Endothelial cell of umbilical vein (primary cell): ENCODE measurements at regions not wholly inside any gene's neighbourhood (a gene's known extent, or its start where the extent isn't known, plus 50 kb on each side); places are given as distances from the start of the nearest gene placed in this dataset.
A peak's percentile ranks its signal among the peaks of the same experiment; 100 is the strongest.

Experiments used
- BruUV-seq: library from RNA; stranded (reverse); fragments of 400-500 nt; replicated peaks from 2 replicates; lab custom pipeline; 2021; lab: Mats Ljungman, UMichigan
- CTCF ChIA-PET: fragments of 300-600, 350-600 bp; sonication (Branson Sonifier 250); formaldehyde crosslinking; loops from one replicate; lab custom pipeline; 2021; ENCODE audit warnings: antibody characterized with exemption, inconsistent platforms; lab: Charles Lee
- POLR2A ChIA-PET: fragments of 300-600, 350-600 bp; sonication (Branson Sonifier 250); formaldehyde crosslinking; loops from one replicate; lab custom pipeline; 2021; ENCODE audit warnings: antibody characterized with exemption, inconsistent platforms; lab: Charles Lee
- DNase-seq: peaks from one replicate; pipeline ENCODE4 v3.0.0-alpha.2; 2011; ENCODE audit warnings: low read depth, low spot score
- FAIRE-seq: peaks from 2 replicates; lab custom pipeline; 2011; peaks lifted over from hg19 to GRCh38; lab: Jason Lieb, UNC
- H2AFZ ChIP-seq: 2 replicates; pipeline ENCODE4 v1.6.0; 2012; ENCODE audit warnings: low read depth, low read length, control low read depth, inconsistent platforms
- H3K27ac ChIP-seq: 2 replicates; pipeline ENCODE4 v1.5.1; 2011; ENCODE audit warnings: low read depth, mild to moderate bottlenecking, control low read depth, low read length, moderate library complexity; ENCODE audit not compliant: insufficient read depth
- H3K27me3 ChIP-seq, 2 experiments: 2 replicates each; pipeline versions ENCODE4 v1.6.0 to v1.6.1; 2011; ENCODE audit warnings: low read length in 2 of 2, mixed read lengths in 1 of 2; ENCODE audit not compliant: control insufficient read depth in 2 of 2, insufficient read depth in 2 of 2
- H3K36me3 ChIP-seq, 2 experiments: 2 replicates in 1 of 2; 3 replicates in 1 of 2; pipeline ENCODE4 v1.5.1; 2011; ENCODE audit warnings: low read length in 2 of 2, mild to moderate bottlenecking in 1 of 2, moderate library complexity in 1 of 2; ENCODE audit not compliant: control insufficient read depth in 2 of 2, insufficient read depth in 2 of 2; ENCODE audit errors: extremely low read depth in 1 of 2
- H3K4me1 ChIP-seq: 3 replicates; pipeline ENCODE4 v1.5.1; 2011; ENCODE audit warnings: mild to moderate bottlenecking, low read length; ENCODE audit not compliant: control insufficient read depth, insufficient read depth; ENCODE audit errors: extremely low read depth
- H3K4me2 ChIP-seq: 2 replicates; pipeline ENCODE4 v1.6.1; 2011; ENCODE audit warnings: low read length, control low read depth, mixed read lengths; ENCODE audit not compliant: insufficient read depth
- H3K4me3 ChIP-seq, 3 experiments: fragments of 200-600 bp in 1 of 3; sonication (generic), shearing (Covaris generic) in 1 of 3; replicated peaks in 1 of 3; 2 replicates each; pipeline ENCODE4 v1.5.1; 2011 to 2016; ENCODE audit warnings: control low read depth in 3 of 3, low read length in 3 of 3, mild to moderate bottlenecking in 2 of 3, inconsistent platforms in 1 of 3, low read depth in 1 of 3, moderate library complexity in 1 of 3; ENCODE audit not compliant: insufficient read depth in 1 of 3
- H3K79me2 ChIP-seq: 2 replicates; pipeline ENCODE4 v1.6.0; 2012; ENCODE audit warnings: low read length, inconsistent platforms; ENCODE audit not compliant: control insufficient read depth, insufficient read depth
- H3K9ac ChIP-seq: replicated peaks from 2 replicates; pipeline ENCODE3; 2011; ENCODE audit warnings: low read length, control low read depth; ENCODE audit not compliant: insufficient read depth; ENCODE audit errors: extremely low read depth
- H3K9me1 ChIP-seq: replicated peaks from 3 replicates; pipeline ENCODE4 v1.6.0; 2011; ENCODE audit warnings: mild to moderate bottlenecking, low read length; ENCODE audit not compliant: control insufficient read depth, insufficient read depth; ENCODE audit errors: extremely low read depth
- H3K9me3 ChIP-seq: replicated peaks from 2 replicates; pipeline ENCODE4 v1.5.1; 2012; ENCODE audit warnings: low read length, inconsistent platforms; ENCODE audit not compliant: control insufficient read depth, insufficient read depth
- H4K20me1 ChIP-seq: replicated peaks from 2 replicates; pipeline ENCODE3; 2011; ENCODE audit warnings: mild to moderate bottlenecking, low read length; ENCODE audit not compliant: control insufficient read depth, insufficient read depth; ENCODE audit errors: extremely low read depth
- CTCF ChIP-seq, 2 donors: IDR thresholded peaks; 1 replicate in 1 of 2; 2 replicates in 1 of 2; pipeline ENCODE4 v1.5.1; 2011; ENCODE audit warnings: low read length in 2 of 2, mild to moderate bottlenecking in 2 of 2, moderate library complexity in 2 of 2, control low read depth in 1 of 2, inconsistent platforms in 1 of 2, low read depth in 1 of 2; ENCODE audit not compliant: insufficient read depth in 1 of 2; ENCODE audit errors: extremely low read depth in 1 of 2
- EZH2 ChIP-seq: IDR thresholded peaks from 2 replicates; pipeline ENCODE4 v1.6.1; 2012; ENCODE audit warnings: borderline replicate concordance, low read depth, mild to moderate bottlenecking, moderate library complexity, low read length, inconsistent platforms; ENCODE audit not compliant: severe bottlenecking
- FOS ChIP-seq: IDR thresholded peaks from 2 replicates; pipeline ENCODE4 v1.6.1; 2011; ENCODE audit warnings: mild to moderate bottlenecking, low read length, moderate library complexity, borderline replicate concordance; ENCODE audit not compliant: insufficient read depth
- GATA2 ChIP-seq: IDR thresholded peaks from 2 replicates; pipeline ENCODE4 v1.7.0; 2011; ENCODE audit warnings: low read depth, mild to moderate bottlenecking, moderate library complexity, mixed read lengths, low read length; ENCODE audit not compliant: insufficient read length, insufficient read depth
- JUN ChIP-seq: IDR thresholded peaks from 2 replicates; pipeline ENCODE4 v1.6.1; 2011; ENCODE audit warnings: borderline replicate concordance, low read depth; ENCODE audit not compliant: insufficient read length, insufficient read depth
- MAX ChIP-seq: IDR thresholded peaks from 2 replicates; pipeline ENCODE4 v1.6.1; 2011; ENCODE audit not compliant: insufficient read depth, insufficient read length
- MYC ChIP-seq: IDR thresholded peaks from one replicate; pipeline ENCODE4 v1.6.1; 2011; ENCODE audit warnings: mild to moderate bottlenecking, low read depth, low read length
- POLR2A ChIP-seq: IDR thresholded peaks from 2 replicates; pipeline ENCODE4 v1.6.1; 2012; ENCODE audit warnings: low read depth, mild to moderate bottlenecking, control low read depth, low read length
- POLR2AphosphoS5 ChIP-seq: IDR thresholded peaks from 2 replicates; pipeline ENCODE4 v1.6.1; 2012; ENCODE audit warnings: low read depth, mild to moderate bottlenecking, control low read depth, low read length, moderate library complexity; ENCODE audit not compliant: insufficient read depth
- dilution Hi-C: fragments of 300-500 bp; cut with MboI; formaldehyde crosslinking; loops from one replicate; pipeline ENCODE4 v1.15.0; 2019; ENCODE audit warnings: low sequenced_read_pairs; ENCODE audit not compliant: extremely low pct_ligation_motif_present
- intact Hi-C: fragments of 100-400 bp; cut with micrococcal nuclease; formaldehyde crosslinking; loops from one replicate; pipeline ENCODE4 v1.10.0; 2022

- no TSS peak for BruUV-seq
- ChIA-PET CTCF (interaction anchor here (1.0 kb wide), 1 partner anchor 111 kb away, joined by 3 read pairs; no protein-coding TSS in a partner anchor), POLR2A (no interaction called here)
- Histone ChIP-seq H3K79me2 (no peaks in the 10 kb centered on the region), H3K4me1 (no peaks in the 10 kb centered on the region), H2AFZ (no peak overlapping the region), H4K20me1 (no peaks in the 10 kb centered on the region), H3K9me1 (no peaks in the 10 kb centered on the region), H3K9me3 (no peaks in the 10 kb centered on the region), H3K4me3 (no peak overlapping the region), H3K36me3 (no peaks in the 10 kb centered on the region), H3K4me2 (no peak overlapping the region), H3K9ac (no peak overlapping the region), H3K27ac (no peak overlapping the region), H3K27me3 (peaks cover 0 to 4% of the 10 kb centered on the region in 2 experiments)
- dilution Hi-C loops (no loop called here), intact Hi-C loops (no loop called here)
- no peak for FAIRE-seq
- TF ChIP-seq POLR2AphosphoS5 (no peak), JUN (no peak), MAX (no peak), FOS (no peak), MYC (no peak), GATA2 (no peak), EZH2 (no peak), CTCF (IDR thresholded peaks at IDR 0.05; ENCODE audit: extremely low read depth in 1 of 2, insufficient read depth in 1 of 2, low read depth in 1 of 2, low read length in 2 of 2) (no peak), POLR2A (no peak)
- DNase-seq: peak; percentile 3
Measured at GRCh38 chr2:72035518-72036172, 112.0 kb downstream of the CYP26B1 start.
